GM19035 (cell line): ENCODE measurements at regions not wholly inside any gene's neighbourhood (a gene's known extent, or its start where the extent isn't known, plus 50 kb on each side); places are given as distances from the start of the nearest gene placed in this dataset.

Source experiments
- ATAC-seq: cut with Tn5 transposase; IDR thresholded peaks from one replicate; pipeline ENCODE4 v1.9.1; 2021; ENCODE audit not compliant: unreplicated experiment

DNA sequence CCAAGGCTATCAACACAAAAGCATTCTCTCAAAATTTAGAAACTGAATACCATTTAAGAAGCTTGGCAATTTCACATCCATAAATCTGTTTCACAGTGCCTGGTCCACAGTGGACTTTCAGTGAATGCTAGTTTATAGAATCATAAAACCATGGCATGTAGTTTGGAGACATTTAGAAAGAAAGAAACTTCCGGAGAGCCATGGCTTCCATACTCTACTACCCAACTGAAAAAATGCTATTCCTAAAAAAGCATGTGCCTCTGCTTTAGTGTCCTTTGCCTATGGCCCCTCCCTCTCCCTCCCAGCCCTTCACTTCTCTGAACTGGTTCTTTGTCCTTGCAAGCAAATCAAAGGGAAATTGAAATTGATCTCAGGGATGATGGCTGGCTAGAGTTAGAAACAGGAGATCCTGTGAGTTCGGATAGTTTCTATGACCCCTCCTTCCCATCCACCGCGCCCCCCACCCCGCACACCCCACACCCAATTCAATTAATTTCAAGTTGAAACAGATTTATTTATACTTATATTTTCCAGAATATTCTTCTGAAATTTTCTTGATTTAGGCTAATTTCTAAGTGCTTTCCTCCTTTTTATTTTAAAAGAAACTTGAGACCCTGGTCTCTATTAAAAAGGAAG lies 248.3 kb downstream of the TRIB2 start:
- ATAC-seq = no peak

DNA sequence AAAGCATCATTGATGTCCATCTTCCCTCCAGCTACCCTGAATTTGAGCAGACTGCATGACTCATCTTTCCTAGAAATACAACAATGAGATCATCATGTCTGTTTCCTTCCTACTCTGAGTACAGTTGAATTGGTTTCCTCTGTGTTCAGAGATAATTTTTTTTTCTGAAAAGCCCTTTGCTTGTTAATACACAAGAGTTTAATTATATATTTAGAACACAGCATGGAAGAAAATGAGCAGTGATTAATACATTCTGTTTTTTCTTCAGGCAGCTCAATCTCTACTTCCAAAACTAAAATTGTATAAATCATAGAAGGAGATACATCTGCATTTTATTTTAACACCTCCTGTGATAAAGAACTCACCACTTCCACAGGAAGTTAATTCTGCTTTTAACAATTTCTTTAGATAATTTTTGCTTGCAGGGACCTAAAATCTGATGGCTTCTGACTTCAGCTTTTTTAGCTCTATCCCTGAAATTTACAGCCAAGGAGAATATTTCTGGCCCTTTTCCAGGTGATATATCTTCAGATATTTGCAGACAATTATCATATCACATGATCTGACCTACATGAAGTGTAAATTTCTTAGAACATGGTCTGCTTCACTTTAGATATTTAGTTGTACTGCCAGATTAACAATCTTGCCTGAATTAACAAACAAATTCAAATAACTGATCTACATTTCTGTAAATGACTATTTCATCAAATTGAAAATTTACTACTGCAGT lies 249.0 kb downstream of the TRIB2 start:
- ATAC-seq = no peak

DNA sequence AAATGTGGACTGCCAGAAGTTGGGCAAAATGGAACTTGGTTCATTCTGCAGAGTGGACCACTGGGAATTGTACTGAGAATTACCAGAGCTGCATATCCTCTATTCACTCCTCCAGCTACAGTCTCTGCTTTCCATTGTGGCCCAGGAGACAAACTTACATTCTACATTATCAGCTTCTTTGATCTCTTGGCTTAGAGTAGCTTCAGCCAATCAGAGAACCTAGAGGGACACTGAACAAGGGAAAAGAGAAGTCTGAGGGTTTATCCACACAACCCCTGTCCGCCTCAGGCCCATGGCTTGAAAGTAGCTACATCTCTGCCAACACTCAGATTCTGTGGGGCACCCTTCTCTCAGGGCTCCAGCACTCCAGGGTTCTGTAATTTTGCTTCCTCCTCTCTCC lies 251.1 kb downstream of the TRIB2 start:
- no peak for ATAC-seq

DNA sequence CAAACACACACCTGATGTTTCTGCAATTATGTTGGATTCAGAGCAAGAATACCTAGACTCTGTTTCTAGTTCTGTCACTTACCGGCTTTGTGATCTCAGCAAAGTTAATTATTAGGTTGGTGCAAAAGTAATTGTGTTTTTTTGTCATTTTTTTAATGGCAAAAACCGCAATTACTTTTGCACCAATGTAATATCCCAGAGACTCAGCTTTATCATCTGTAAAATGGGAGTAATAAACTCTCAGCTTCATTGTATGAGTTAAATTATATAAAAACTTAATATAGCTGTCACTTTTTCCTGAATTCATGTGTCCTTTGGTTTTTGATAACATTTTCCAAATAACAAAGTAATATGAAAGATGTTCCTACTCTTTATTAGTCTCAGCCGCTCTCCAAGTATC lies 251.7 kb downstream of the TRIB2 start:
- ATAC-seq = no peak

DNA sequence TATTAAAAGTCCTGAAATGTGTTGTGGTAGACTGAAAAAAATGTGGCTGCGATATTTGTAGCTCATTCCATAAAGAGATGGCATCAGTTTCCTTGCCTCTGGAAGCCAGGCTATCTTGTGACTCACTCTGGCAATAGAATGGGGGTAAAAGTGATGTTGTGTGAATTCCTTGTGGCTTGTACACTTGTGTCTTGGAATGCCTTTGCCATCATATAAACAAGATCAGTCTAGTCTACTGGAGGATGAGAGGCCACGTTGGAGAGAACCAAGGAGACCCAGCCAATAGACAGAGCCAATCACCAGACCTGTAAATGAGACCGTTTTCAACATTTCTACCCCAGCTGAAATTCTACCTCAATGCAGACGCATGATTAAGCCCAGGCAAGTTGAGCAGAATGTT lies 254.1 kb downstream of the TRIB2 start:
- ATAC-seq = no peak

DNA sequence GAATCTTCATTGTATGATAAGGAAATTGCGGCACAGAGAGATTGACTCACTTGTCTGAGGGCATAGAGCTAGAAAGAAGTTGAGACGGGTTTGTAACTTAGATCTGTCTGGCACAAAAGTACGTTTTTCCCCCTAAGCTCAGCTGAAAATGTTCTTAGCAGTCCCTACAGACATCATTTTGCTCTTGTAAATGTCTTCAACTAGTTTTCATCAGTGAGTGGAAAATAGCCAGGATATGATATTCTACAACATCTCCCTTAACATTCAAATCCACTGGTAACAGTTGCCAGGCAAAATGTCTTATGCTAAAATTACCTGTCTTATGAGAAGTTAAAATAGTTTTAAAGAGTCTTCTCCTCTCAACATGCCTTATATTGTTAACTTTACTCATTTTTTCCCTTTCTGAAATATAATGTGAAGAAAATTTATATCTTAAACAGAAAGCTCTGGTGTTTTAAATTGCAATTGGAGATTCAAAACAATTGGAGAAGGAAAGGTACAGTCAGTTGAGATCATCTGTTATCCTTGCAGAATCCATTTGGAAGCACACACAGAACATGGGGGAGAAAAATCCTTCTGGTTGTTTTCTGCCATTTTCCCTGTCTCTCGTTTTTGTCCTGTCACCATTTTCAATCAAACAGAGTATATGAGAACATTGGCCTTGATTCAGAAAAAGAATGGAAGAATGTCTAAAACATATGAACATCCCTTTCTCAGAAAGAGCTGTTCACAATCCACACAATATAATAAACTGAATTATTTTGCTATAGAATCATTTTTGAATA lies 255.0 kb downstream of the TRIB2 start:
- no peak for ATAC-seq

DNA sequence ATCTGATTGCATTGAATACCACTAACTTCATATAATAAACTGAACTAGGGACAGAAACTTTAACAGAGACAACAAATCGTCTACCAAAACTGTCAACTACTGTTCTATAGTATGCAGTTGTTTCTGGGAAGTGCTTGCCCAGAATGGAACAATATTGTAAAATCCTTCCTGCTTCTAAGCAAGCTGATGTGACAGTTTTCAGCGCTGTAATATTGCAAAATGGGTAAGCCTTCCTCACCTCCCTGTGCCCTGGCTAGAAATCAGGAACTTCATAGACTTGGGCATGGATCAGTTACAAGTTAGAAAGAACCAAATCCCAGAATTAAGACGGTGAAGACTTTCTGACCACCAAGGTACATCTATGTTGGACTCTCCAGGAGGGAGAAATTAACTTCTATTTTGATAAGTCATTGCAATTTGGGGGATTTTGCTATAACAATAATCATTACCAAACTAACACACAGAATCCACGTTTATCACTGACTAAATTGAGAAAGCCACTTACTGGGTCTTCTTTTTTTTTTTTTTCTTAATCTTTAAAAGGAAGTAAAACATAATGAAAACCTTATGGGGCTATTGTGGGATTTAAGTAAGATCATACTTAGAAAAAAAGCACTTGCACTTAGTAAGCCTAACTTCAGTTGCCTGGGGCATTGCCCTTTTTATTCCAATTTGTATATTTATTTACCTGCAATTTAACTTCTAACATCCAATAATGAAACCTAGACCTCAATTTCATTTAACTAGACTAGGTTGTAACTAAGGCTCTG lies 261.5 kb downstream of the TRIB2 start:
- ATAC-seq = no peak

DNA sequence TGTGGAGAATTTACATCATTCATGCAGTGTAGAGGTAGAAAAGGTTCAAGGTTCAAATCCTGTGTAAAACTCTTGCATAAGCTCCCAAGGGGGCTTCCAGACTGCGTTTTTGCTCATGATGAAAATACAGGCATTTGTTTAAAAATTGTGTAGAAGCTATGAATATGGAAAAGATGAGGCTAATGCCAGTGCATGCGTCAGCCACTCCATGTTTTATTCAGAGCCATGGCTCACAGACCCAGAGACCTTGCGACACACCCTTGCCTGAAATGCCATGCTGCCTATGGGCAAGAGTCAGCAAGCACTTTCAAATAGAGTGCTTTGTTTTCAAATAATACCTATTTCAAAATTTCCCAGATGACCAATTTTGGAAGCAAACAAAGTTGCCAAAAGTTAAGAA lies 262.3 kb downstream of the TRIB2 start:
- ATAC-seq = no peak

DNA sequence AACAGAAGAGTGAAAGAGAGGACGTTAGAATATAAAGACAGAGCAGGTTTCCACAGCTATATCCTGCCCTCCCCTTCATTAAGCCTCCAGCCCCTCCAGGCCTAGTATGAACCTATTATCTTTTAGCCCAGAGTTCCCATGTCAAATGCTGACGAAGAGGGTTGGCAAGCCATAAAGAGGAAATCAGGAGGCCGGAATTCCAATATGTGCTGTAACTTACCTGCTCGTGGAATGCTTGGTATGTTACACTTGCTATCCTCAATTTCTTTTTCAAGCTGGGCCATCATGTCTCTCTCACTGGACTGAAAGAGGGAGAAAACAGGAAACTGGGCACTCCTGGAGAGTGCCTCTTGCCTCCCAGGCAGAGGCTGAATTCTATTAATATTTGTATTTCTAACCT lies 264.1 kb downstream of the TRIB2 start:
- ATAC-seq = no peak

DNA sequence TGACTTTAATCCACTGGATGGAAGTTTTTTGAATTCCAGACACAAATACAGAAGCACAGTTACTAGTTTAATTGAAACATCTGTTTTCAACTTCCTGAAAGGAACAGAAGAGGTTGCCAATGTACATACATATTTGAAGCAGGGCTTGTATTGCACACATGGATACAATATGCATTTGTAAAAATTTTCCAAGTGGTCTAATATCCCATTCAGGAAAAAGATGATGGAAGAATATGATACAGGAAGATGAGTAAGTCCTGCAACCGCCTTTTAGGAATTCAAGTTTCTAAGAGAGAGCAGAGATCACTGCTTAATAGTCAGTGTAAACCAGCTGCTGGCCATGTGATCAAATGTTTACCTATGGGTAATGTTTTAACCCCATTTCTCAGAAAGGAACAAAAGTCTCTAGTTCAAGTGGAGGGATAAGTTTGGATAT lies 265.4 kb downstream of the TRIB2 start:
- no peak for ATAC-seq

DNA sequence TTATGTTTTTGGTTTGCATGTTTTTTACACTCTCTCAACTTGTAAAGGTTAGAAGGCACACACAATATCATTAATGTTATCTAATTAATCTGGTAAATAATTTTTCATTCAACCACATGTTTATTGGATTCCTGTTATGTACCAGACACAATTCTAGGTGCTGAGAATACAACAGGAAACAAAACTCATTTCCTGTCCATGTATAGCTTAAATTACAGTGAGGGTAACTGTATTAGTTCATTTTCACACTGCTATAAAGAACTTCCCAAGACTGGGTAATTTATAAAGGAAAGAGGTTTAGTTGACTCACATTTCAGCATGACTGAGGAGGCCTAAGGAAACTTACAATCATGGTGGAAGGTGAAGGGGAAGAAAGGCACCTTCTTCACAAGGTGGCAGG lies 270.5 kb downstream of the TRIB2 start:
- no peak for ATAC-seq

DNA sequence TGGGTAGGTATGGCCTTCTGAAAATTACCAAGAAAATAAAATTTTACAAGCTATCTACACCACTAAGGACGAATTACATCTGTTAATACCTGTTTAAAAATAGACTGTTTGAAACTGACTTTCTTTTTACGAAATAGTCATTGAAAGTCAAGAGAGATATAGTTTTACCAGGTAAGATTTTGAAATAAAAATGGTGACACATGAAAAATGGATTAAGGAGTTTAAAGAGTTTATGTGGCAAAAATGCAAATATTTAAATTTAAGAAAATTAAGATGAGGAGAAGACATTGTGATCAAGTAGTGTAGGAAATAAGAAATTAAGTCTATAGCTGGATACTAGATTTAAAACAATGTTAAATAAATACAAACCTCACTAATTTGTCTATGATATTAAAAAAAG lies 271.5 kb downstream of the TRIB2 start:
- ATAC-seq = no peak

DNA sequence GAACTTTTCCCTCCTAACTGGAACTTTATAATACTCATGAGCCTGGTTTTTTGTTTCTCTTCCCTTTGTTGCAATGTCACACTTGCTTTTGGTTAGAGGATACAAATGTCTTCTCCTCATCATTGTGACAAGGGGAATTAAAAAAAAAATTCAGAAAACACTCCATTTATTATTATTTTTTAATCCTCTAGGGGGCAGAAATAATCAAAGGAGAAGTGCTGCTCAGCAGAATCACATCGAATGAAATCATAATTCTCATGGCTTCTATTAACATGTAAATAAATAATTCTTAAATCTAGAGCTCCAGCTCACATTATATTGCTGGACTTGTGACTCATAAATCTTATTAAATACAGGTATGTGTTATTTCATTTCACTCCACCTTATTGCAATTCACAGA lies 273.8 kb downstream of the TRIB2 start:
- no peak for ATAC-seq

DNA sequence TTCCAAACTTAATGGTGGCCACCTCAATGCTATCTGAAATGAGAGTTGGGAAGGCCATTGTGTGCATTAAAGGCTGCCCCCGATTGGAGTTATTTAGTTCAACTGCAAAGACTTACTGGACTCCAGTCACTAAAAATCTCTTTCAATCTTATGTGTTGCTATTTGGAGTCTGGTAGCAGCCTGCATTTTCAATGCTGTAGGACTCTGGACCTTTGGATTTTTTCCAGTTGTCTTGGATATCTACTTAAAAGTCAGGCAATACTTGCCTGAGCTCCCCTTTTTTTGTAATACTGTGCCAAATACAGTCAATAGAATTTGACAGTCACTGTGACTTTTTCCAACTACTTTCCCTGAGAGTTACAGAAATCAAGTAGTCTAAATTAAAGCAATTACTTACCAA lies 281.9 kb downstream of the TRIB2 start:
- no peak for ATAC-seq

DNA sequence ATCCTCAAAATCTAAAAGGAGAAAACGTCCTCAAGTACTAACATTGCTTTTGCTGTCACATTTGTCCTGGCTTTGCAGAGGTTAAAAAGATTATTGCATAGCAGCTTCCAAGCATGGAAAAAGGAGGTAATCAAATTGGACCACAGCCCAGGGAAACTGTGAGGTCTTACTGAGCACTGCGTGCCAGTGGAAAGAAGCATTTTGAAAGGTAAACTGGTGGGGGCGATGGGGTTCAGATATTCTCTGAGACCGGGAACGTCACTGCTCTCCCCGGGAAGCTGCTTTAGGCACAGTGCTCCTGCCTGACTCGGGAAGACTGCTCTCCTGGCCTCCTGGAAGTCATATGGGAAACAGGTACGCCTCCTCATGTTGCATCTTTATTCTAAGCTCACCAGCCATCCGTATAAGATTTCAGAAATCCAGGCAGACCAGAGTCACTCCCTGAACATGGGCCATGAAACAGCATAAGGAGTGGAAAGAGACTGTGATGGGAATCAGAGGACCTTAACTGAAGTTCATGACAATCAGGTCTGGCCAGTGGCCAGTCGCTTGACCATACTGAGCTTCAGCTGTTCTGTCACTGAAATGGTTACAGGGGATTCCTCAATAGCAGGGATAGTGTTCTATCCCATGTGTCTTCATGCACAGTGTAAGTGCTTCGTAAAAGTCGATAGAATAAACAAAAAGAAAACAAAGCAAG lies 284.1 kb downstream of the TRIB2 start:
- no peak for ATAC-seq

DNA sequence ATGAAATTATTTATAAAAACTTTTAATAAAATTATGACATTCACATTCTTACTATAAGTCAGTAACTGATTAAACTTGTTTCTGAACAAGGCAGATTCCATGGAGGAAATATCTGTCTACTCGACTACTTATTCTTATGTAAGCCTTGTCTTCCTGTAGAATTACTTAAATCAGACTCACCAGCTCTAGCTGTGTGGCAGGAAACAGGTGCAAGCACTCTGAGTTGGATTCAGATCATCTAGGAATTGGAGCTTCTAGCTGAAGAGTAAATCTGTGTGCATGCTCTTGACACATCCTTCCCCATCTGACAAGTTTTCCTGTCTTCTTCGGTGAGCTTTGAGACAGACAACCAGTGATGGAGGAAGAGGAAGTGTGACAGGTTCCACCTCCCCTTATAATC lies 284.7 kb downstream of the TRIB2 start:
- ATAC-seq = no peak

DNA sequence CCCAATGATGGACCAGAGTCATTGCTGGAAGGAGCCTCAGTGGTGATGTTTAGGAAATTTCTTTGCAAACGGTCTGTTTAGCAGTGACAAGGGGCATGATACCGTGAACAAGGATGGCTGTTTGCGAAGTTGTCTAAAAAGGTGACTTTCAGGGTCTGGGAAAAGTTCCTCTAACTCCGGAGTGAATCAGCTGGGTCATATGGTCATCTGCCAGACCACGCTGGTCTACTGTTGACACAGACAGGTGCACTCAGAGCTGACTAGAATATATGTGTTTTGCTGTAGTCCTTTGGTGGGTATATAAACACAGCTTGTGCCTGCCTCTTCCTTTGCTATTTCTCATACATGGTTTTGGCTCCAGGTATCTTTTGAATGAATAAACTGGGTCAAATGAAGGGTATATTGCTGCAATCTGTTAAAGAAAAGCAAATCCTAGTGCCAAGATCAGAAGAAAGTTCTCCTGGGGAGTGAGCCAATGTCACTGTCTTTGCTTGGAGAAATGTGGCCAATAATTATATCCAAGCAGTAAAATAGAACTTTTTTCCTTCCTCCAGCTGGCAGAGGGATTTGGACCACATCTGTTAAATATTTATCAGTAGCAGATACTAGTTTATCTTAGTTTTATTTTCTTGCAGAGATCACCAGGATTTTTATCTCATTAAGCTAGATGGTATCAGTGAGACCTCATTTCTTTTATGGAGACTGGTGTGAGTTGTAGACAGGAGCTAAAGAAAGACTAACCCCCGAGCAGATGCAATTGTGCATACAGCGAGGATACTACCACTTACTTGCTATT lies 286.0 kb downstream of the TRIB2 start:
- ATAC-seq = no peak

DNA sequence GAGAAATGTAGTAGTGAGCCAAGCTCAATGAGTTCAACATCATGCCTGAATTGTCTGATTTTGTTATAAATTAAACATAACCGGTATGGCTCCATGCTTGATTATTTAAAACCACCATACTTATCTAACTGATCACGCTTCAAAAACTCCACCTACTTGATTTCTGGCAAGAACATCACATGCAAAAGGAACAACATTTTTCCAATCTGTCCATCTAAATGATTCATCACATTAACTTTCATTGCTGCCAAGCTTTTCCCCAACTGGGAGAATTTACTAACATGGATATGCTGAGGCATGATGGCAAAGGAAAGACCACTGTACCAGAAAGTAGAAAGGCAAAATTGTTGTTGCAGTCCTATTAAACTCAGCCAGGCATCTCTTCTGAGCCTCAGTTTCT lies 286.8 kb downstream of the TRIB2 start:
- ATAC-seq = no peak

DNA sequence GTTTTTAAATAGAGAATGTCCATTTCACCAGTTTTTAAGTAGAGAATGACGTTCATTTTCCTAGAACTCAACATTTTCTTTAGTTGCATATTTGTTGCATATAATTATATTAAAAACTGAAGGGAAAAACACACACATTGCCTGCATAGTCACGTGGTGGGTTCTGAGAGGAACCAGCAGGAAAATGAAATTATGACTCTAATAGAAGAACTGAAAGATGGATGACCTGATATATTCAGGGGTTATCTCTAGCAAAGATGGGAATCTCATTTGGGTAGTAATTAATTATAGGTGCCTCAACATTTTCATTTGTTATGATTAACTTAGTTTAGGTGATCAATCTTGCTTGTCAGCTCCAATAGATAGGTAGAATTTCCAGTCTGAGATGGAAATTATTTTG lies 288.3 kb downstream of the TRIB2 start:
- no peak for ATAC-seq

DNA sequence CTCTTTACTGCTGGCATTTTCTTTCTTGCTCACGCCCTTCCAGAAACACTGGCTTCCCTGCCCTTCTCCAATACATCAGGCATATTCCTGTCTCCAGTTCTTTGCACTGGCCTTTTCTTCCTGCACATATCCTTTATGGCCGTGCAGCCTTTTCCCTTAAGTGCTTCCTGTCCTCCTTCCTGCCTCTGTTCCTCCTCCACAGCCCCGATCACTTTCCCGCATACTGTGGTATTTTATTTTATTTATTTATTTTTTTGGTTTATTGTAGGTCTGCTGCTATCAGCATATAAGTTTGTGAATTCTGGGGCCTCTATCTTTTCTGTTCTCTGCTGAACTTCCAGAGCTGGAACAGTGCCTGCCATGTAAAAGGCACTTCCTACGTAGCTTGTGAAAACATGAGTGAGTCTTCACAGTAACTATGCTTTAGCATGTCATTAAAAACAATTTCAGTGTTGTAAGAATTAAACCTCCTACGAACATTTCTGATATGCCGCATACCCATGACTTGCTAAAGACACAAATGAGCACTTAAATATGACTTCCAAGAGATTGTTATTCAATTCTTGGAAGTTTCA lies 289.1 kb downstream of the TRIB2 start:
- ATAC-seq = no peak
